Medulla oblongata (tissue), 1 donor: ENCODE measurements at regions not wholly inside any gene's neighbourhood (a gene's known extent, or its start where the extent isn't known, plus 50 kb on each side); places are given as distances from the start of the nearest gene placed in this dataset.

ENCODE experiments used
- DNase-seq: peaks from one replicate; pipeline ENCODE4 v3.0.0-alpha.2; 2015; ENCODE audit errors: extremely low spot score

GRCh38 chr4:57491388-57491787, 381.2 kb upstream of the IGFBP7 start:
- DNase-seq = no peak

DNA sequence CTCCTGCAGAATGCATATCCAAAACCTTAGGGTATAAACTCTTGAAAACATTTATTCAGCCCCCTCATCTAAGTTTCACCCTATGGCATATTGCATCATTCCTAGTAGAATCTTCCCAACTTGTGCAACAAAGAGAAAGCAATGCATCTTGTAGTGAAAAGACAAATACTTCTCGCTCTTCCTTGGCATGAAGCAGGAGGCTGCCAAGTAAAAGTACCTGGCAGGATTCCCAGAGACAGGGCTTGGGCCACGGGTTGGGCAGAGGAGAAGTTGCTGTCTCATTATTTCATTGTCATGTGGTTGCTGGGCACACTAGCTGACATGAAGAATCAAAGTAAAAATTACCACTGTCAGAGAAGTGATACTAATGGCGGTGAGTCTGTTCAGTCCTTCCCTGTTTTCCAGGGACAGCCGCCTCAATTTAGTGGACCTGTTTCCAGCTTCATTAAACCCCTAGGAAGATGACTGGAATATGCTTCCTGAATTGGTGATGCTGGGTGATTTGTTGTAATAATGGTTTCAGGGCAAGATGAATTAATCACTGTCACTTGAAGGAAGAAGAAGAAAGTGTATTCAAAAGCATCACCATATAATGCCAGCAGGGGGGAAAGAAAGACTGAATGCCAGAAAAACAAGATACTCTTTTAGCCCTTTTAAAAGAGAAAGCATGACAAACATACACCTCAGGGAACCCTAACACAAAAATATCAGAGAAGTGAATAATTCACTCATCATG, 380.5 kb upstream of the IGFBP7 start:
- peak; percentile 71 for DNase-seq

DNA sequence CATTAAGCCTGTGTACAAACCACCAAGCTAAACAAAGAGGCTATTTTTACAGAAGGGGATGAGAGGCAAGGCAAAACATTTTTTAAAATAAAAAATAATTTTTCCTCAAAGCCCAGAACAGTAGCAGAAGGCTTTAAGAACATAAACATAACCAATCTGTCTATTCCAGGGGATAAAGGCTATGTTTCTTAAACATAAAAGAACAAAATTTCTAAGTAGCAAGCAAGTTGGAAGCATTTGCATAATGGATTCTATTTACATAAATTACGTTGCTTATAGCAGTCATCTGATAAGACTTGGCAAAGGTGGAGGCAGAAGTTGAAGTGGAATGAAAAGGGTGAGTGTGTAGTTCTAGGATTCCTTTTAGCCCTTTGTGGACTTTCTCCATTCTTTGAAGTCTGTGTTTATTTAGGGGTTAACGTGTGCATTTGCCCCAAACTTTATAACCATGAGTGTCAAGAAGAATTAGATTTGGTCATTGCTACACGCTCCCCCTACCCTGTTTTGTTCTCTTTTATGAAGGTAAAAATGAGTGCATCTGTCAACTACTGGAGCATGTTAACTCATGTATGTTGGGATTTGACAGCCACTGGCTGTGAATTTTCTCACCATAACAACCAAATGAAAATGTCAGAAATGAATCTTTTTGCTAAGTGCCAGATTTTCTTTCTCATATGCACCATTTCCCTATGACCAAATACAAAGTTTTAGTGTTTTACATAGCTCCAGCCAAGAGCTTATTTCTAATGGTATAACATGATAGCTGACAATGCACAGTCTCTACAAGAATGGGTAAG, 378.4 kb upstream of the IGFBP7 start:
- DNase-seq = no peak

GRCh38 chr4:57475424-57475823, 365.2 kb upstream of the IGFBP7 start:
- no peak for DNase-seq

- no peak for DNase-seq
Measured at GRCh38 chr4:57465321-57466056, 355.3 kb upstream of the IGFBP7 start.

GRCh38 chr4:57462843-57463242, 352.7 kb upstream of the IGFBP7 start:
- DNase-seq = no peak

DNA sequence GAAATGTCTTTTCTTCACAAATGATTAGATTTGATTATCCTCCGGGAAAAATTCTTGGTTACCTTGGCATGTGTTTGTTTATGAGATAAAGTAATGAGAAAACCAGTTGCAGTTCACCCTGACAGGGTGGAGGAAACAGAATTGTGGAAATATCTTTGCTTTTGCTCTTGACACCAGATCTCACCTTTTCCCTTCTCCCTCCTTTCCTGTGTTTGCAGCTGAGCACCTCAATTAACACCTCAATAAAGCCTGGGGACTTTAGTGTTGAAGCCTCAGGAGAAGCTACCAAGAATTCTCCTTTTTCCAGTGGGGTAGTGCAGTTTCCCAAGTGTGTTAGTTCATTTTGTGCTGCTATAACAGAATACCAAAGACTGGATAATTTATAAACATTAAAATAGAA, 350.8 kb upstream of the IGFBP7 start:
- no peak for DNase-seq

DNA sequence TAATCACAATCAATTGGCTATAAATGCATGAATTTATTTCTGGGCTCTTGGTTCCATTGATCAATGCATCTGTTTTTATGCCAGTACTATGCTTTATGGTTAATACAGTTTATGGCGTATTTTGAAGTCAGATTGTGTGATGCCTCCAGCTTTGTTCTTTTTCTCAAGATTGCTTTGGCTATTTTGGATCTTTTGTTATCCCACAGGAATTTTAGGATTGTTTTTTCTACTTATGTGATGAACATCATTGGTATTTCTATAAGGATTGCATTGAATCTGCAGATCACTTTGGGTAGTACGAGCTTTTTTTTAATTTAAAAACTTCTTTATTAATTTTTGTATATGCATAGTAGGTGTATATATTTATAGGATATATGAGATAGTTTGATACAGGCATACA, 338.7 kb upstream of the IGFBP7 start:
- no peak for DNase-seq

- DNase-seq = no peak
Measured at GRCh38 chr4:57448452-57448851, 338.3 kb upstream of the IGFBP7 start.

DNA sequence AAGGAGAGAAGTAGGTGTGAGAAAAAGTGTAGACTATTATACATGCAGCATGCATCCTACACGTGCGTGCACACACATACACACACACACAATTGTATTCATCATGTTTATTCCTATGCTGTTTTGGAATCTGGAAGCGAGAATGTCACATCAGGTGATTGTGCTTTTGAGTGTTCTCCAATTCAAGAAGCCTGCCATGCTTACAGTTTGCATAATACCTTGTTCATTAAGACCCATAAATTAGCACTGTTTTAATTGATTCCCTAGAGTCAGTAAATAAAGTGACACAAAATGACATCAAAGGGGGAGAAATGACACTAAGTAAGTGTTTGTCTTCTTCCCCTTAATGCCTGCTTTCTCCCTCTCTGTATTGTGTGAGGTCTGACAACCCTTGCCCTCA, 336.1 kb upstream of the IGFBP7 start:
- no peak for DNase-seq

GRCh38 chr4:57445686-57446085, 335.5 kb upstream of the IGFBP7 start:
- DNase-seq = peak; percentile 35

- DNase-seq = no peak
Measured at GRCh38 chr4:57444671-57445070, 334.5 kb upstream of the IGFBP7 start.

GRCh38 chr4:57443787-57444186, 333.6 kb upstream of the IGFBP7 start:
- no peak for DNase-seq

- DNase-seq = no peak
Measured at GRCh38 chr4:57443308-57443707, 333.1 kb upstream of the IGFBP7 start.

DNA sequence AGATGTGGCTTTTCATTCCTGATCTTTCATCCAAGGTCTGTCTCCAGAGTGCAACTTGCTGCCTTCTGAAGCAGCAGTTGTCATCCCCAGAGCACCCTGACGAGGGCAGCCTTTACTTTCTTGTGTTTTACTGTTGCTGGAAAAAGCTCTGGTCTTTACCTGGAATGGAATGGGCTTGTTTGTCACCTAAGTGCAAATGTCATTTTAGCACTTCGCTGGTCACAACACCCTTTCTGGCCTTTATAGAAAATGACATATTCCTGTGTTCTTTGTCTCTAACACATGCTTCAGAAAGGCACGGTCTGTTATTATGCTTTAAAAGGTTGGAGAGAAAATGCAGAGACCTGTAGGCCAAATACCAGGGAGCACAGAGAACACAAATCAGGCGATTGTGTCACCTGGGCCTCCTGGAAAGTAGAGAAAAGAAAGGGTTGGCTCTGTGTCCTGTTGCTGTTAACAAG, 332.7 kb upstream of the IGFBP7 start:
- DNase-seq = peak; percentile 82

GRCh38 chr4:57442241-57442640, 332.1 kb upstream of the IGFBP7 start:
- no peak for DNase-seq

DNA sequence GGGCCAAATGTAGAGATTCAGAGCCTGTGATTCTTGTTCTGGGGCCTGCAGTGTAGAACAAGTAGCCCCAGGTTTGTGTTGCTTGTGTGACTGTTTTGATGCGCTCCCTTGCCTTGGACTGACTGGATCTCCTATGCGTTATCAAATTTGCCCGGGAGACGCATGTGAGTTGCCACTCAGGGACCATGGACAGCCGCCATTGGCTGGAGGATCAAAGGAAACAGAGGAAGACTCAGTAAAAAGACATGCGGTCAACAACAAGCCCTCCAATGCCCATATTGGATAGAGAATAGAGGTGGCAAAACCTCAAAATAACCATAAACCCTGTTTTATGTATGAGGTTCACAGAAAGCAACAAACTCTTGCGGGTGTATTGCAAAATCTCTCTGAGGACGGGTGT, 327.5 kb upstream of the IGFBP7 start:
- DNase-seq = no peak

DNA sequence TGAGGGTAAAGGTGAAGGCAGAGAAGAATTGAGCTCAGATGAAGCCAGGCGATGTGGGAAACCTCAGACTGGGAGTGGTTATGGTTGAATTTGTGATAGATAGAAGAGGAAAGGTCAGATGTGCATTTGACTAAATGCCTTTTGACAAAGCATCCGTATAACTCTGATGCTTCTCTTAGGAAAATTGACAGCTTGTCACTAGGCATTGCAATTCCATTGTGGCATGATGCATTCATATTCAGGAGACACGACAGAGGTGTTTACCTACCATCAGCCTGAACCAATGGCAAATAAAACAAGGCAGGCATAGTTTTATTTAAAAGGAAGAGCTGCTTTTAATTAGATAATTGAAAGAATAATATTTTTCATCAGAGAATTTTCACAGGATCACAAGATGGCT, 325.1 kb upstream of the IGFBP7 start:
- no peak for DNase-seq

GRCh38 chr4:57430726-57431125, 320.5 kb upstream of the IGFBP7 start:
- DNase-seq = no peak

- DNase-seq = peak; percentile 86
Measured at GRCh38 chr4:57426779-57427395, 316.7 kb upstream of the IGFBP7 start.

DNA sequence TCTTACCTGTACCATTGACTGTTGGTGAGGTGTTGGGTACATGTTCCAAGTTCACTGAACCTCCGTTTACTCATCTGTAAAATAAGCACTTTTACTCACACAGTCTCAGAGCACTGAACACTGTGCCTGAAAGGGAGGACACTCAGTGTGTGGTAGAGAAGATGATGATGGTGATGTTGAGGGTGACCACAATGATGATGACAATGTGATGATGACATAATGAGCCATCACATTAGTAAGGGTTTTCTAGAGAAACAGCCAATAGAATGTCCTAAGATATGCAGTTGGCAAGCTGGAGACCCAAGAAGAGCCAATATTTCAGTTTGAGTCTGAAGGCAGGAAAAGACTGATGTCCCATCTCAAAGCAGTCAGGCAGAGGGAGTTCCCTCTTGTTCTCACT, 315.4 kb upstream of the IGFBP7 start:
- no peak for DNase-seq
